ENCODE measurements at regions not wholly inside any gene's neighbourhood (a gene's known extent, or its start where the extent isn't known, plus 50 kb on each side); places are given as distances from the start of the nearest gene placed in this dataset.

- Mint-ChIP-seq H3K27ac (no peak overlapping the region), H3K36me3 (no peaks in the 10 kb centered on the region), H3K9me3 (peaks cover 0 to 5% (median 0%) of the 10 kb centered on the region in 7 donors), H3K27me3 (ENCODE audit: low read depth in 3 of 3) (peaks cover 1 to 7% (median 3%) of the 10 kb centered on the region in 3 donors), H3K4me1 (peaks cover 2% of the 10 kb centered on the region), H3K4me3 (no peak overlapping the region)
- Histone ChIP-seq H3K36me3 (replicated peaks in 1 of 2; ENCODE audit: control insufficient read depth in 1 of 2, insufficient read depth in 2 of 2, low read length in 2 of 2) (no peaks in the 10 kb centered on the region), H4K20me1 (ENCODE audit: insufficient read depth, low read length) (no peaks in the 10 kb centered on the region), H3K4me1 (ENCODE audit: control insufficient read depth in 1 of 2, insufficient read depth in 2 of 2, low read length in 2 of 2) (no peaks in the 10 kb centered on the region), H3K27me3 (ENCODE audit: control insufficient read depth in 2 of 2, insufficient read depth in 2 of 2, low read length in 2 of 2) (no peaks in the 10 kb centered on the region), H3K4me3 (replicated peaks in 1 of 3; ENCODE audit: low read depth in 2 of 3, low read length in 3 of 3) (no peak overlapping the region), H2AFZ (ENCODE audit: insufficient read depth, low read depth, low read length, poor library complexity, severe bottlenecking) (no peak overlapping the region), H3K79me2 (ENCODE audit: insufficient read depth, low read length) (no peaks in the 10 kb centered on the region), H3K9ac (ENCODE audit: insufficient read depth, low read length, poor library complexity, severe bottlenecking) (no peak overlapping the region), H3K27ac (ENCODE audit: low read depth in 1 of 2, low read length in 2 of 2) (no peak overlapping the region), H3K9me3 (replicated peaks in 1 of 2; ENCODE audit: control insufficient read depth in 1 of 2, insufficient read depth in 1 of 2, low read length in 2 of 2) (no peaks in the 10 kb centered on the region), H3K4me2 (replicated peaks; ENCODE audit: extremely low read depth, low read length, poor library complexity, severe bottlenecking) (no peak overlapping the region)
- no CpG with 5 or more reads among the region's 7 CpGs for WGBS (ENCODE audit: insufficient coverage)
- intact Hi-C loops (cut with micrococcal nuclease), result no loop called here
- DNase-seq, result peak; percentile 1 to 34 (median 4)
- TF ChIP-seq CTCF (IDR thresholded peaks at IDR 0.05), result no peak
These were observed 60.7 kb upstream of the DHRSX start for GRCh38 chrX:2561456-2561855.

GRCh38 chrX:2559124-2559523 lies 58.3 kb upstream of the DHRSX start:
- H3K9ac ChIP-seq (ENCODE audit: insufficient read depth, low read length, poor library complexity, severe bottlenecking), result no peak overlapping the region
- no peaks in the 10 kb centered on the region for H3K4me1 ChIP-seq (ENCODE audit: control insufficient read depth in 1 of 2, insufficient read depth in 2 of 2, low read length in 2 of 2)
- intact Hi-C loops (cut with micrococcal nuclease), result no loop called here
- no peak overlapping the region for H3K4me3 ChIP-seq (replicated peaks in 1 of 3; ENCODE audit: low read depth in 2 of 3, low read length in 3 of 3)
- no peak for DNase-seq
- H3K27me3 ChIP-seq (ENCODE audit: control insufficient read depth in 2 of 2, insufficient read depth in 2 of 2, low read length in 2 of 2), result no peaks in the 10 kb centered on the region
- no peaks in the 10 kb centered on the region for H3K9me3 ChIP-seq (replicated peaks in 1 of 2; ENCODE audit: control insufficient read depth in 1 of 2, insufficient read depth in 1 of 2, low read length in 2 of 2)
- no peak overlapping the region for H2AFZ ChIP-seq (ENCODE audit: insufficient read depth, low read depth, low read length, poor library complexity, severe bottlenecking)
- H3K27ac Mint-ChIP-seq, result no peak overlapping the region
- H3K36me3 ChIP-seq (replicated peaks in 1 of 2; ENCODE audit: control insufficient read depth in 1 of 2, insufficient read depth in 2 of 2, low read length in 2 of 2), result no peaks in the 10 kb centered on the region
- no peak for TF ChIP-seq CTCF (IDR thresholded peaks at IDR 0.05)
- peaks cover 1 to 7% (median 5%) of the 10 kb centered on the region in 3 donors for H3K27me3 Mint-ChIP-seq (ENCODE audit: low read depth in 3 of 3)
- no peaks in the 10 kb centered on the region for H3K79me2 ChIP-seq (ENCODE audit: insufficient read depth, low read length)
- no peak overlapping the region for H3K4me2 ChIP-seq (replicated peaks; ENCODE audit: extremely low read depth, low read length, poor library complexity, severe bottlenecking)
- H3K9me3 Mint-ChIP-seq, result peaks cover 2 to 9% (median 5%) of the 10 kb centered on the region in 7 donors
- no peaks in the 10 kb centered on the region for H4K20me1 ChIP-seq (ENCODE audit: insufficient read depth, low read length)
- H3K36me3 Mint-ChIP-seq, result no peaks in the 10 kb centered on the region
- H3K27ac ChIP-seq (ENCODE audit: low read depth in 1 of 2, low read length in 2 of 2), result no peak overlapping the region
- WGBS (ENCODE audit: insufficient coverage), result no CpG with 5 or more reads among the region's 3 CpGs
- H3K4me3 Mint-ChIP-seq, result no peak overlapping the region
- H3K4me1 Mint-ChIP-seq, result peaks cover 2% of the 10 kb centered on the region

Data from CD14-positive monocyte (primary cell).